HEK293 (cell line): ENCODE measurements at regions not wholly inside any gene's neighbourhood (a gene's known extent, or its start where the extent isn't known, plus 50 kb on each side); places are given as distances from the start of the nearest gene placed in this dataset.

Experiments used
- CTCF ChIA-PET: fragments of 350-600 bp; formaldehyde crosslinking; extraction: SDS; loops from one replicate; lab custom pipeline; 2021; ENCODE audit warnings: antibody characterized with exemption; lab: Yijun Ruan, JAX
- POLR2A ChIA-PET: fragments of 300-600 bp; formaldehyde crosslinking; extraction: SDS; loops from one replicate; lab custom pipeline; 2020; ENCODE audit warnings: antibody characterized with exemption, inconsistent platforms; lab: Yijun Ruan, JAX
- H3K27ac ChIP-seq: fragments of 200-500 bp; sonication (Bioruptor generic); 2 replicates; pipeline ENCODE4 v1.5.1; 2014; ENCODE audit warnings: low read depth, low read length, control low read depth, inconsistent platforms; ENCODE audit errors: extremely low read depth
- H3K36me3 ChIP-seq, 2 experiments: fragments of 200-500 bp in 1 of 2; sonication (Bioruptor generic) in 1 of 2; 1 replicate in 1 of 2; 2 replicates in 1 of 2; pipeline ENCODE4 v1.5.1; 2014 to 2017; ENCODE audit warnings: inconsistent platforms in 2 of 2, low read length in 2 of 2; ENCODE audit not compliant: control insufficient read depth in 2 of 2, insufficient read depth in 1 of 2
- H3K4me1 ChIP-seq: fragments of 200-500 bp; sonication (Bioruptor generic); 2 replicates; pipeline ENCODE4 v1.5.1; 2014; ENCODE audit warnings: mild to moderate bottlenecking, low read length, inconsistent platforms; ENCODE audit not compliant: control insufficient read depth, insufficient read depth
- H3K4me3 ChIP-seq: 2 replicates; pipeline ENCODE4 v1.5.1; 2011; ENCODE audit warnings: low read depth, mild to moderate bottlenecking, control low read depth, low read length, moderate library complexity
- H3K9me3 ChIP-seq: fragments of 200-500 bp; sonication (Bioruptor generic); 2 replicates; pipeline ENCODE4 v1.5.1; 2014; ENCODE audit warnings: low read depth, low read length, inconsistent platforms; ENCODE audit not compliant: control insufficient read depth, insufficient read depth
- EGR2 ChIP-seq: fragments of 450-650 bp; formaldehyde crosslinking; IDR thresholded peaks from 2 replicates; pipeline ENCODE4 v1.5.1; 2016; ENCODE audit warnings: low read depth, missing biosample characterization, missing genetic modification characterization
- GLIS2 ChIP-seq: fragments of 450-650 bp; formaldehyde crosslinking; IDR thresholded peaks from 2 replicates; pipeline ENCODE4 v1.5.1; 2016; ENCODE audit warnings: missing biosample characterization, missing genetic modification characterization
- OSR2 ChIP-seq: fragments of 450-650 bp; formaldehyde crosslinking; IDR thresholded peaks from 2 replicates; pipeline ENCODE4 v1.5.1; 2016; ENCODE audit warnings: missing biosample characterization, missing genetic modification characterization
- SALL2 ChIP-seq: fragments of 450-650 bp; formaldehyde crosslinking; IDR thresholded peaks from 2 replicates; pipeline ENCODE4 v1.5.0; 2017; ENCODE audit warnings: missing biosample characterization, mild to moderate bottlenecking, missing genetic modification characterization, borderline replicate concordance
- ZBTB7A ChIP-seq: fragments of 450-650 bp; formaldehyde crosslinking; IDR thresholded peaks from 2 replicates; pipeline ENCODE4 v1.5.1; 2016; ENCODE audit warnings: low read depth, missing biosample characterization, missing genetic modification characterization
- ZEB2 ChIP-seq: fragments of 450-650 bp; formaldehyde crosslinking; IDR thresholded peaks from 2 replicates; pipeline ENCODE4 v1.5.1; 2016; ENCODE audit warnings: missing biosample characterization, missing genetic modification characterization
- ZNF114 ChIP-seq: fragments of 450-650 bp; formaldehyde crosslinking; IDR thresholded peaks from 2 replicates; pipeline ENCODE4 v1.5.0; 2017; ENCODE audit warnings: missing biosample characterization, missing genetic modification characterization
- ZNF16 ChIP-seq: fragments of 450-650 bp; formaldehyde crosslinking; IDR thresholded peaks from 2 replicates; pipeline ENCODE4 v1.5.1; 2016; ENCODE audit warnings: low read depth, missing biosample characterization, missing genetic modification characterization
- ZNF169 ChIP-seq: fragments of 450-650 bp; formaldehyde crosslinking; IDR thresholded peaks from 2 replicates; pipeline ENCODE4 v1.5.1; 2016; ENCODE audit warnings: missing biosample characterization, missing genetic modification characterization
- ZNF292 ChIP-seq: fragments of 450-650 bp; formaldehyde crosslinking; IDR thresholded peaks from 2 replicates; pipeline ENCODE4 v1.5.1; 2016; ENCODE audit warnings: low read depth, missing biosample characterization, missing genetic modification characterization, borderline replicate concordance
- ZNF555 ChIP-seq: fragments of 450-650 bp; formaldehyde crosslinking; conservative IDR thresholded peaks from 2 replicates; pipeline ENCODE4 v1.5.1; 2017; ENCODE audit warnings: missing biosample characterization, mild to moderate bottlenecking, missing genetic modification characterization, inconsistent platforms
- ZNF624 ChIP-seq: fragments of 450-650 bp; formaldehyde crosslinking; IDR thresholded peaks from 2 replicates; pipeline ENCODE4 v1.5.1; 2017; ENCODE audit warnings: missing biosample characterization, missing genetic modification characterization
- ZNF707 ChIP-seq: fragments of 450-650 bp; formaldehyde crosslinking; IDR thresholded peaks from 2 replicates; pipeline ENCODE4 v1.5.1; 2016; ENCODE audit warnings: missing biosample characterization, missing genetic modification characterization
- ZNF830 ChIP-seq: fragments of 450-650 bp; IDR thresholded peaks from 2 replicates; pipeline ENCODE4 v1.5.0; 2018; ENCODE audit warnings: missing biosample characterization, missing genetic modification characterization, low read depth, mild to moderate bottlenecking, moderate library complexity
- TF ChIP-seq, protein P1 (sequence below): fragments of 450-650 bp; formaldehyde crosslinking; IDR thresholded peaks from 2 replicates; pipeline ENCODE4 v1.5.1; 2016; ENCODE audit warnings: missing biosample characterization, missing genetic modification characterization
- TF ChIP-seq, protein P2 (sequence below): fragments of 450-650 bp; formaldehyde crosslinking; IDR thresholded peaks from 2 replicates; pipeline ENCODE4 v1.5.1; 2016; ENCODE audit warnings: missing biosample characterization, missing genetic modification characterization, low read depth
- TF ChIP-seq, protein P3 (sequence below): fragments of 450-650 bp; formaldehyde crosslinking; conservative IDR thresholded peaks from 2 replicates; pipeline ENCODE4 v1.5.1; 2016; ENCODE audit warnings: low read depth, missing biosample characterization, missing genetic modification characterization

DNA sequence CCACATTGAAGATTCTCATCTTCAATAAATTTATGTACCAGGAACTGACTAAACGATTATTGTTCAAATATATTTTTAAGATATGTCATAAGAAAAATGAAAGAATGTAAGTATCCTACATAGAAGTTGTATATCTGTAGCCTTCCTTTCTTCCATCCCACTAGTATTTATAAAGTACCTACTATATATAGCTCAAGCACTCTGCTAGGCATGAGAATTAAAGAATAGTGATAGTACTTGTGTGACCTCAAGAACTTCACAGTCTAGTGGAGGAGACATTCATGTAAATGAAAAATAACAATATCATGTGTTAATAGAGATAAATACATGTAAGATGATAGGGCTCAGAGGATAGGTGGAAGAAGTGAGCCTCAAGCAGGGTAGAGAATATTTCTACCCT, 201.0 kb upstream of the HMHB1 start:
- Histone ChIP-seq H3K36me3 (no peaks in the 10 kb centered on the region), H3K4me3 (no peak overlapping the region), H3K4me1 (no peaks in the 10 kb centered on the region), H3K9me3 (no peaks in the 10 kb centered on the region), H3K27ac (no peak overlapping the region)
- POLR2A ChIA-PET: no interaction called here
- TF ChIP-seq OSR2 (tag by site-specific recombination) (no peak), ZNF16 (tag by site-specific recombination) (no peak), ZNF624 (no peak), ZNF707 (tag by site-specific recombination) (no peak), ZNF114 (tag by site-specific recombination) (no peak), ZNF169 (no peak), SALL2 (no peak), ZEB2 (tag by site-specific recombination) (no peak), ZNF555 (tag by site-specific recombination) (no peak), EGR2 (tag by site-specific recombination) (no peak), ZNF292 (tag by site-specific recombination) (no peak), ZBTB7A (tag by site-specific recombination) (no peak), ZNF830 (tag by site-specific recombination) (no peak)
- TF ChIP-seq, protein P1, sequence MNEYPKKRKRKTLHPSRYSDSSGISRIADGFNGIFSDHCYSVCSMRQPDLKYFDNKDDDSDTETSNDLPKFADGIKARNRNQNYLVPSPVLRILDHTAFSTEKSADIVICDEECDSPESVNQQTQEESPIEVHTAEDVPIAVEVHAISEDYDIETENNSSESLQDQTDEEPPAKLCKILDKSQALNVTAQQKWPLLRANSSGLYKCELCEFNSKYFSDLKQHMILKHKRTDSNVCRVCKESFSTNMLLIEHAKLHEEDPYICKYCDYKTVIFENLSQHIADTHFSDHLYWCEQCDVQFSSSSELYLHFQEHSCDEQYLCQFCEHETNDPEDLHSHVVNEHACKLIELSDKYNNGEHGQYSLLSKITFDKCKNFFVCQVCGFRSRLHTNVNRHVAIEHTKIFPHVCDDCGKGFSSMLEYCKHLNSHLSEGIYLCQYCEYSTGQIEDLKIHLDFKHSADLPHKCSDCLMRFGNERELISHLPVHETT (tag by site-specific recombination): no peak
- TF ChIP-seq, protein P2, sequence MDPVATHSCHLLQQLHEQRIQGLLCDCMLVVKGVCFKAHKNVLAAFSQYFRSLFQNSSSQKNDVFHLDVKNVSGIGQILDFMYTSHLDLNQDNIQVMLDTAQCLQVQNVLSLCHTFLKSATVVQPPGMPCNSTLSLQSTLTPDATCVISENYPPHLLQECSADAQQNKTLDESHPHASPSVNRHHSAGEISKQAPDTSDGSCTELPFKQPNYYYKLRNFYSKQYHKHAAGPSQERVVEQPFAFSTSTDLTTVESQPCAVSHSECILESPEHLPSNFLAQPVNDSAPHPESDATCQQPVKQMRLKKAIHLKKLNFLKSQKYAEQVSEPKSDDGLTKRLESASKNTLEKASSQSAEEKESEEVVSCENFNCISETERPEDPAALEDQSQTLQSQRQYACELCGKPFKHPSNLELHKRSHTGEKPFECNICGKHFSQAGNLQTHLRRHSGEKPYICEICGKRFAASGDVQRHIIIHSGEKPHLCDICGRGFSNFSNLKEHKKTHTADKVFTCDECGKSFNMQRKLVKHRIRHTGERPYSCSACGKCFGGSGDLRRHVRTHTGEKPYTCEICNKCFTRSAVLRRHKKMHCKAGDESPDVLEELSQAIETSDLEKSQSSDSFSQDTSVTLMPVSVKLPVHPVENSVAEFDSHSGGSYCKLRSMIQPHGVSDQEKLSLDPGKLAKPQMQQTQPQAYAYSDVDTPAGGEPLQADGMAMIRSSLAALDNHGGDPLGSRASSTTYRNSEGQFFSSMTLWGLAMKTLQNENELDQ (tag by site-specific recombination): no peak
- TF ChIP-seq, protein P3, sequence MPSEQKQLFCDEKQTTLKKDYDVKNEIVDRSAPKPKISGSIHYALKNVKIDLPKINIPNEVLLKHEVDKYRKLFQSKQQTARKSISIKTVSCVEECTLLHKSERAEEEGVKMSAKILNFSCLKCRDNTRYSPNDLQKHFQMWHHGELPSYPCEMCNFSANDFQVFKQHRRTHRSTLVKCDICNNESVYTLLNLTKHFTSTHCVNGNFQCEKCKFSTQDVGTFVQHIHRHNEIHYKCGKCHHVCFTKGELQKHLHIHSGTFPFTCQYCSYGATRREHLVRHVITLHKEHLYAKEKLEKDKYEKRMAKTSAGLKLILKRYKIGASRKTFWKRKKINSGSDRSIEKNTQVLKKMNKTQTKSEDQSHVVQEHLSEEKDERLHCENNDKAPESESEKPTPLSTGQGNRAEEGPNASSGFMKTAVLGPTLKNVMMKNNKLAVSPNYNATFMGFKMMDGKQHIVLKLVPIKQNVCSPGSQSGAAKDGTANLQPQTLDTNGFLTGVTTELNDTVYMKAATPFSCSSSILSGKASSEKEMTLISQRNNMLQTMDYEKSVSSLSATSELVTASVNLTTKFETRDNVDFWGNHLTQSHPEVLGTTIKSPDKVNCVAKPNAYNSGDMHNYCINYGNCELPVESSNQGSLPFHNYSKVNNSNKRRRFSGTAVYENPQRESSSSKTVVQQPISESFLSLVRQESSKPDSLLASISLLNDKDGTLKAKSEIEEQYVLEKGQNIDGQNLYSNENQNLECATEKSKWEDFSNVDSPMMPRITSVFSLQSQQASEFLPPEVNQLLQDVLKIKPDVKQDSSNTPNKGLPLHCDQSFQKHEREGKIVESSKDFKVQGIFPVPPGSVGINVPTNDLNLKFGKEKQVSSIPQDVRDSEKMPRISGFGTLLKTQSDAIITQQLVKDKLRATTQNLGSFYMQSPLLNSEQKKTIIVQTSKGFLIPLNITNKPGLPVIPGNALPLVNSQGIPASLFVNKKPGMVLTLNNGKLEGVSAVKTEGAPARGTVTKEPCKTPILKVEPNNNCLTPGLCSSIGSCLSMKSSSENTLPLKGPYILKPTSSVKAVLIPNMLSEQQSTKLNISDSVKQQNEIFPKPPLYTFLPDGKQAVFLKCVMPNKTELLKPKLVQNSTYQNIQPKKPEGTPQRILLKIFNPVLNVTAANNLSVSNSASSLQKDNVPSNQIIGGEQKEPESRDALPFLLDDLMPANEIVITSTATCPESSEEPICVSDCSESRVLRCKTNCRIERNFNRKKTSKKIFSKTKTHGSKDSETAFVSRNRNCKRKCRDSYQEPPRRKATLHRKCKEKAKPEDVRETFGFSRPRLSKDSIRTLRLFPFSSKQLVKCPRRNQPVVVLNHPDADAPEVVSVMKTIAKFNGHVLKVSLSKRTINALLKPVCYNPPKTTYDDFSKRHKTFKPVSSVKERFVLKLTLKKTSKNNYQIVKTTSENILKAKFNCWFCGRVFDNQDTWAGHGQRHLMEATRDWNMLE (tag by site-specific recombination): no peak
- CTCF ChIA-PET: no interaction called here

DNA sequence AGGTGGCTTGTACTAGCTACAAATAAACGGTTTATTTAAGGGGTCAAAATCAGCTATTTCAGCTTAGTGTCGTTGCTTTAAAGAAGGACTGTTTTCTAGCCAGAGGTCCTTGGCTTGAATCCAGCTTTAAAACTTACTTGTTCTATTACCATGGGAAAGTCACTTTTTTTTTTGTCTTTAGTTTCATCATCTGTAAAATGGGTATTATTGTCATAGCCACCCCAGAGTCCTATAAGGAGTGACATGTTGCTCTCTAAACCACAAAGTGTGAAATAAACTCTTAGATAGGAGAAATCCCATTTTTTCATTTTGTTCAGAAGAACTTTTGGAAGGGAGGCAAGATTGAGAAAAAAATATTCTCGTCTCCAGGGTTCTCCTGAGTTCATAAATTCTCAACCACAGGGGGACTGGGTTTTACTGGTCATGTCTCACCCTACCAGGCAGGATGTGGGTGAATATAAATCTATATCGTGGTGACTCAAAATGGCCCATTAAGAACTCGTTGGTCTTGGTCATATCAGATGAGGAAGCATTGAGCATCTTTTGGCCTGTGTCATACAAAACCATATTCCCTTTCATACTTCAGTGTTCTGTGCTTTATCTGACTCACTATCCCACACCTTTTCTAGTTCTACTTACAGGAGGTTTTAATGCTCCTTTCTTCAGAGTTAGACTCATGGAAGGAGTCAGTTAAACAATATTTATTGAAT, 202.7 kb upstream of the NR3C1 start:
- H3K9me3 ChIP-seq: no peaks in the 10 kb centered on the region
- TF ChIP-seq GLIS2 (tag by site-specific recombination): no peak
- TF ChIP-seq, all 188 proteins: peak for 0
- ChIA-PET POLR2A (no interaction called here), CTCF (no interaction called here)
- H3K27ac ChIP-seq: no peak overlapping the region
- no peaks in the 10 kb centered on the region for H3K4me1 ChIP-seq
- no peaks in the 10 kb centered on the region for H3K36me3 ChIP-seq
- no peak overlapping the region for H3K4me3 ChIP-seq
